ENCODE measurements at regions not wholly inside any gene's neighbourhood (a gene's known extent, or its start where the extent isn't known, plus 50 kb on each side); places are given as distances from the start of the nearest gene placed in this dataset.

DNA sequence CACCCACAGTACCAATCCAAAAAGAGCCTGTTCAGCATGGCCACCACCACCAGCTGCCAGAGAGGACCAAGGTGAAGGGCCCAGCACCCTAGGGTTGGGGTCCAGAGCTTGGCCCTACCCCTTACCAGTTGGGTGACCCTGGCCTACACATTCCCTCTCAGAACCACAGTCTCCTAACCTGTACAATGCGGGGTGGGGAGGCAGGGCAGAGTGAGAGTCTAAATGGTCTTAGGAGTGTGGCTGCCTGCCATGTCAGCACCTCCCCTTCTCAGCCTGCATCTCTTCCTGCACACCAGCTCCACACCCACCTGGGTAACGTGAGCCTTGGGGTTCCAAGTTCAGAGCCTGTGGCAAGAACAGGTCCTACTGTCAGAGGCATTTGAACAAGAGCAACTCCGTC is 92.2 kb downstream of the C5orf15 start (continued):
- TF ChIP-seq EGR1 (IDR thresholded peaks at IDR 0.05; ENCODE audit: borderline replicate concordance, low read depth, low read length) (no peak), ZNF274 (IDR thresholded peaks at IDR 0.05; ENCODE audit: borderline replicate concordance, extremely low read depth, low read length) (no peak)
- TF ChIP-seq, protein P1, sequence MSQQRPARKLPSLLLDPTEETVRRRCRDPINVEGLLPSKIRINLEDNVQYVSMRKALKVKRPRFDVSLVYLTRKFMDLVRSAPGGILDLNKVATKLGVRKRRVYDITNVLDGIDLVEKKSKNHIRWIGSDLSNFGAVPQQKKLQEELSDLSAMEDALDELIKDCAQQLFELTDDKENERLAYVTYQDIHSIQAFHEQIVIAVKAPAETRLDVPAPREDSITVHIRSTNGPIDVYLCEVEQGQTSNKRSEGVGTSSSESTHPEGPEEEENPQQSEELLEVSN (IDR thresholded peaks at IDR 0.05) = no peak
